Stimulated activated CD4-positive, alpha-beta T cell treated with anti-CD3 and anti-CD28 coated beads, Interleukin-4, amount 100 ng/mL, for 1 hour (primary cell): ENCODE measurements at regions not wholly inside any gene's neighbourhood (a gene's known extent, or its start where the extent isn't known, plus 50 kb on each side); places are given as distances from the start of the nearest gene placed in this dataset.

ENCODE experiments used
- DNase-seq: peaks from one replicate; pipeline ENCODE4 v3.0.0-alpha.2; 2020

GRCh38 chr9:135196474-135196873 lies 109.0 kb downstream of the OLFM1 start:
- no peak for DNase-seq

GRCh38 chr9:135198144-135198543 lies 110.7 kb downstream of the OLFM1 start:
- no peak for DNase-seq

- no peak for DNase-seq
These were observed 111.3 kb downstream of the OLFM1 start for GRCh38 chr9:135198586-135199285.

GRCh38 chr9:135199489-135199888 lies 112.0 kb downstream of the OLFM1 start:
- DNase-seq = no peak

DNA sequence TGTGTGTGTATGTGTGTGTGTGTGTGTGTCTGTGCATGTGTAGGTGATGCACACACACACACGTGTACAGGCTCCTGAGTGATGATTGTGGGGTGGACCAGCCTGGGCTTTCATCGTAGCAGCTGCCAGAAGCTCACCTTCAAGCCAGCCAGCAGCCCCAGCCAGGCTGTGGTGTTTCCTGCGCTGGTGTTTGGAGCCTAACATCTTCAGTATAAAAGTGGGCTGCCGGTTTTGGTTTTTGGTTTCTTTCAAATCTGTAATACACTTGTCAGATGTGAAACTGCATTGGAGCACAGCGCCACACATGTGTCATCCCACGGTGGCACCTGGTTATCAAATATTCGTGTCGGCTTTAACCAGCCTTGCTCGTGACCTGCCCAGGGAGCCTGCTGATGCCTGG lies 114.2 kb downstream of the OLFM1 start:
- DNase-seq = no peak

GRCh38 chr9:135204177-135204576 lies 116.7 kb downstream of the OLFM1 start:
- no peak for DNase-seq

GRCh38 chr9:135209136-135209535 lies 121.7 kb downstream of the OLFM1 start:
- no peak for DNase-seq

DNA sequence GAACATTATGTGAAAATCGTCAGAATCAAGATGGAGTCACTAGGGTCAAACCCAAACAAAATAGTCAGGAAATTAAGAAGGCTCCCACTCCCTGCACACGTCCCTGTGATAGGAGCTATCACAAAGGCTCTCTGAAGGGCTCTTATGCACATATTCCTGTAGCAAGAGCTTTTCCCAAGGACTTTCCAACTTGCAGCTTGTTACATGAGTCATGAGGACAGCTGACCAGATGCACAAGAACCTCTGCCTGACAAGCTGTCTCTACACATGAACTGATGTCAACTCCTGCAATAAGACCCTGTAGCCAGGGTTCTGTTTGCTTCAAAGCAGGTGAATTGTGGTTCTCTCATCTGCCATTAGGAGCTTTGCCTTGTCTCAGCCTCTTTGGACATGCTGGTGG lies 122.4 kb downstream of the OLFM1 start:
- no peak for DNase-seq

DNA sequence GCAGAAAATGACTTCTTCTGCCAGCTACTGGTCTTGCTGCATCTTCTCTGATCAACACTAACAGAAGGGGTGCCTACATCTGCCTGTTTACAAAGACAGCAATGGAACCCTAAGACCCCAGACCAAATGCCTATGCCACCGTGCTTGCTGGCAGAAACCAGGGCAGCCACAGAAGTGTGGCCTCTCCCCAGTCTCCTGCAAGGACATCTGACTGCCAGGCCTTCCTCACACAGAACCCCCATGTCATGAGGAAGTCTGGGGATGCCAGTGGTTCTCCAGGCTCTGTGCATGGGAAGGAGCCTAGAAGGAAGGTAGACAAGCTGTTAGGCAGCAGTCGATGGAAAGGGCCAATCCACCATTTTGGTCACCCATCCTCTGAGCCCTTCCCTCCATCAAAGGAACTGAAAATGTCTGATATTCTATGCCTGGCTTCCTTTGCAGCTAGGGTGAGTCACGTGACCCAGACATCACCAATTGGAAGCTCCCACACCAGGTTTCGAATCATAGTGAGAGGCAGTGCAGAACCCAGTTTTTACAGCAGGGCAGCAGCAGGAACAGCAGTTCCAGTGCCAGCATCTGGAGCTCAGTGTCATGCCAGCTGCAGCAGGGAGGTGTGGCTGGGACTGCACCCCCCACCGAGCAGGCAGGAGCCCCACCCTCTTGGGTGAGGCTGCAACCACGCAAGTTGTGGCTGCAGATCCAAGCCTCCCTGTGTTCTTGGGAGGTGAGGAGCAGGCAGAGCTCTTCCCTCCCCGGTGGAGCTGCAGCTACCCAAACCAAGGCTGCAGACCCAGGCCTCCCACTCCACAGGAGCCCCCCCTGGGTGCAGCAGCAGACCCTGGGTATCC lies 123.4 kb downstream of the OLFM1 start:
- no peak for DNase-seq

- DNase-seq = no peak
These were observed 124.0 kb downstream of the OLFM1 start for GRCh38 chr9:135211524-135211890.

DNA sequence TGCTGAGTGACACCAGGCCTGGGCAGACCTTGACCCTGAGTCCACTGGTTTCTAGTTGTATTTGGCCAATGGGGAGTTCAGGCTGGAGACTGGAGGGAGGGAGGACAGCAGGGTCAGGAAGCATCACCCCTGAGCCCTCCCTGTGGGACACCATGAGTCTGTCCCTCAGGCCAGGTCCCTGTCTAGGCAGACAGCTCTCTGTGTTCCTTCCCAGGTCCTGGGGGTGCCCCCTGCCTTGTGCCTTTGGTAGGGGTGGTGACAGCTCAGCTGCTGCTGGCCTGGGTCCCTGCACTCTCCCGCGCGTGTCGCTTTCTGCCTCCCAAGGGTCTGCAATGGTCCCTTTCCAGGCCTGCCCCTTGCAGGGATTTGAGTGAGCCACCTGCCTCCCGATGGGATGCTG lies 125.5 kb downstream of the OLFM1 start:
- DNase-seq = no peak

GRCh38 chr9:135213566-135213965 lies 126.1 kb downstream of the OLFM1 start:
- no peak for DNase-seq

DNA sequence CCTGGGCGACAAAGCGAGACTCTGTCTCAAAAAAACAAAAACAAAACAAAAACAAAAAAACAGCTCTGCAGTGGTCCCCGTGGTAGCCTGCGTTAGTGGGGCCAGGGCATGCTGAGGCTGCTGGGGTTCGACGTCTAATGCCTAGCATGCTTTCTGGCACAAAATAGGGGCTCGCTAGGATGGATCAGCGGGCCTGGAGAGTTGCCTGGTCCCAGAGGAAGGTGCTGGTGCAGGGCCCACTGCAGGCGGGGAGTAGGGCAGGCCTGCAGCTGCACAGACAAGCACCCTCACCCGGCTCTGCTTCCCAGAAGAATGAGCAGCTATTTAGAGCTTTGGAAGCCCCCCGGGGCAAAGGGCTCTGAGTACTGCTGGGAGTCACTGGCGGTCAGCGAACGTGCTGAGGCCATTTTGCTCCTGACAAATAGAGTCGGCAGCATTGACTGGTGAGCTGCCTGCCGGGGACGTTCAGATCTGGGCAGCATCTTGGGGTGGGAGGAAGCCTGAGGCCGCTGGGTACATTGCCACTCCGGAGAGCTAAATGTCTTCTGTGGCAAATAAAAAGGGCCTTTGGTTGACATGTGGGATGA lies 126.7 kb downstream of the OLFM1 start:
- no peak for DNase-seq

DNA sequence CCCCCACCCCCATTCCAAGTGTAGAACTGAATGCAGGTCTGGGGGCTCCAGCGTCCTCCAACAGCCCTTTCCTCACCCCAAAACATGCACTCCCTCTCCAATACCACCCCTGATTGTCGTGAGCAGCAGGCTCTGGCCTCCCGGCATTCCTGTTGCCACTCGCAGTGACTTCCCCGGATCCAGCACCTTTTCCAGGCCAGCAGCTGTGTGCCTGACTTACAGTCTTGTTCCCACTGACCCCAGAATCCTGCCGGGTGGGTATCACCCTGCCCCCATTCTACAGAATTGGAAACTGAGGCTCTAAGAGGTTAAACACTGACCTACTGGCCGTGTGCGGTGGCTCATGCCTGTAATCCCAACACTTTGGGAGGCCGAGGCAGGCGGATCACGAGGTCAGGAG lies 127.2 kb downstream of the OLFM1 start:
- DNase-seq = no peak

DNA sequence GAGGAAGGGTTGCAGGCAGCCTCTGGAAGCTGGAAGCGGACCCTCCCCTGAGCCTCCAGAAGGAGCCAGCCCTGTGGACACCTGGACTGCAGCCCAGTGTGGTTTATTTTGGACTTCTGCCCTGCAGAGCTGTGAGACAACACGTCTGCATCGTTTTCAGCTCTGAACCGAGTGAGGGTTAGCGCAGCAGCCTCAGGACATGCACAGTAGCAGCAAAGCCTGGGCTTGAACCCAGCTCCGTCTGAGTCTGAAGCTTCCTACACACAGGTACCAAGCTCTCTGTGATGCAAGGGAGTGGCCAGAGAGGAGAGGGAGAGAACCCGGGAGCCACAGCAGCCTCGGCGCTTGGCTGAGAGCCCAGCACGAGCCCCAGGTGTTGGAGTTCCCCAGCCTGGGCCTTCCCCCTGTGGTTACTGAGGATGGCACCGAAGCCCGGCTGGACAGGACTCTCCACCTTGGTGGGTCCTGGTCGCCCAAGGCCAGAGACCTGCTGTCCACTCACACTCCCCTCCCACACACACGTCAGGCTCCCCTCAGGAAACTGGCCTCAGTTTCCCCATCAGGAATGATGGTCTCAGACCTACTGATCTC lies 128.2 kb downstream of the OLFM1 start:
- DNase-seq = no peak

GRCh38 chr9:135216236-135216635 lies 128.8 kb downstream of the OLFM1 start:
- no peak for DNase-seq

DNA sequence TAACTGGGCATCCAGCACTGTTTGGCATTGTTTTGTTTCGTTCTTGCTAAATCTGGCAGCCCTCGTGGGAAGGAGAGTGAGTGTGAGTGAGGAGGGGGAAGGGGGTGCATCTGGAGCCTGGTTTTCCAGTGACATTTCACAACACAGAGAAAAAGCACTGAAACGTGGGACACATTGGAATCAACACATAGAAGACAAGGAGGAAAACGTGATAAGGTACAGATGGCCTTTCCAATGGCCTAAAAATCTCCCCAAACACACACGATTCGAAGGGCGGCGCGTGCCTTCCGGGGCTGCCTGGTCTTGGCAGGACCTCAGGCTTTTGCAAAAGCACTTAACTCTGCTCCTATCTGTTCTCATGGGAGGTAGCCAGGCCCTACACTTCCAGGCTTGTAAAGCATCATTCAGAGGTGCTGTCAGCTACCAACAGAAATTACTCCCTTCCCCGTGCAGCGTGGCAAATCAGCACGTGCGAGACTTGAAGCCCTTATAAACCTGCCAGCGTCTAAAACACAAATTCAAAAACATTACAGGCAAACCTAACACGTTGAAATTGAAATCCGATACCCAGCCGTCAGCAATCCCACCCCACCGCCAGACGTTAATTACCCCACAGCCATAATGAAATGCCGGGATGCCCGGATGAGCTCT lies 129.4 kb downstream of the OLFM1 start:
- DNase-seq = no peak

GRCh38 chr9:135217836-135218235 lies 130.4 kb downstream of the OLFM1 start:
- DNase-seq = no peak

DNA sequence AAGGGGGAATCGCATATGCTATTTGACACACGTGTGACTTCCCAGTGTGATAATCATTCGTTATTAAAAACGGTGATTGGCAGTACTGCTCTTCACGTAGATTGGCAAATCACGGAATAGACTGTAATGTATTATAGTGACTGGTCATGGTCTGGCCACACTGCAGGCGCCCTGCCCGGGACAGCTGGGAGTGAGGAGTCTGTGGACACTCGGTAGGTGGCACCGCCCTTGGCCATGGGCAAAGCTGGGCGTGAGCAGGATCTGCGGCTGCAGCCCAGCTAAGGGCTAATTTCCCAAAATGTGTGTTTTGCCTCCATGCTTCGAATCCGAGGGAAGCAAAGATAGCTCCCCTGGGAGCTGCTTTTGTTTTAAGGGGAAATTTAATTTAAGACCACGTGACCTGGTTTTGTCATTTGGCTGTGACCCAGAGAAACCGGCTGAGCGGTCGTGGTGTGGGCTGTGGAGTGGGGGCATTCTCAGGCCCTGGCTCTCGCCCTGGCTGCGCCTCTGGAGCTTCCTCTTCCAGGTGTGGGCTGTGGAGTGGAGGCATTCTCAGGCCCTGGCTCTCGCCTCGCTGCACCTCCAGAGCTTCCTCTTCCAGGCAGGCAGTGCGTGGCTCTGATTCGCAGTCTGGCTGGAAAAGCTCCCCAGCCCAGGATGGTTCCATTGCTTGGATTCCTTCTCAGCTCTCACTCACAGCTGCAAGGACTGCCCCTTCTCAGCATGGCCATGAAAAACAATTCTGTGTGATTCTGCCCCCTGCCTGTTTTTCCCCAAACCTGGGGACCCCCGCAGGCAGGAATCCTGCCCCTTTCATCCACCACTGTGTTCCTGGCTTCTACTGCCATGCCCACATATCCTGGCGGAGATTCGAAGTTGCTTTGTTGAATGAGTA lies 131.1 kb downstream of the OLFM1 start:
- DNase-seq = no peak

DNA sequence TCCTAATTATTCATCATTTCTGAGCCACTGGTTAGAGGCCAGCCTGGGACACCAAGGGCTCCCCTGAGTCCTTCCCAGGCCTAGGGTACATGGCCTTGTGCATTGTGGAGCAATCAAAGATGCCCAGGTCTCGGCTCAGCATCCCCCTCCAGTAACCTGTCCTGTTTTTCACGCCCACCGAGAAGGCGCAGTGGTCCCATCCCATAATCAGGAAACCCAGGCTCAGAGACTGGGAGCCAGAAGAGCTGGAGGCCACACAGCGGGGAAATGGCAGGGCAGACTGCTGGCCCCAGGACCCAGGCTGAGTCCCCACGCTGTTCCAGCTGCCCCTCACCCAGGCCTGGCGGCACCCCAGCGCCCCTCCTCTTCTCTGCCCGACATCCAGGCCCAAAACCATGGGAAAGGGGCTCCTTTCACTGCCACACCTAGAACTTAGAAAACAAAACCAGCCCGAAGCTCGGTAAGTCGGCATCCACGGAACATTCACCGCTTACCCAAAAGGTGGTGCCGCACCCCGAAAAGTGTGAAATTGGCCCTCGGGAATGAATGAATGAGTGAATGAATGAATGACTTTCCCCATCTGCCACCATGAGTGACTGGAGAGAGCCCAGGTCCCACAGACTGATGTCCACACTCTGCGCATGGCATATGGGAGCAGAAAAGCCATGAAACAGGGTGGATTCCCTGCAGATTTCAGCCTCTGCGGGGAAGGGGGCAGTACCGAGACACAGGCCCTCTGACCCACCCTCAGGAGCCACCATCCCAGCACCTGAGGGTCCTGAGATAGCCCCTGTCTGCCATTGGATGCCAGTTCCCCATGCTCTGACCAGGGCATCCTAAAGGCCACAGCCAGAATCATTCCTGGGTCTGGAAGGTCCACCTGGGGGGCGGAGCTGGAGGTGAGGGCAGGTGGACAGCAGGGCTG lies 132.5 kb downstream of the OLFM1 start:
- no peak for DNase-seq
